Coronary artery (tissue), 2 donors: ENCODE measurements at regions not wholly inside any gene's neighbourhood (a gene's known extent, or its start where the extent isn't known, plus 50 kb on each side); places are given as distances from the start of the nearest gene placed in this dataset.
"Not testable (repeated sequence)": the region's sequence is repeated elsewhere in the genome, so short reads cannot be mapped to it uniquely, and the experiment has no call there.

Experiments used
- DNase-seq: peaks from one replicate; pipeline ENCODE4 v3.0.0-alpha.2; 2017; ENCODE audit warnings: low spot score
- H3K27ac ChIP-seq, 2 donors: fragments of 200-600 bp; sonication (generic); one replicate each; pipeline ENCODE4 v1.5.1; 2016 to 2019
- H3K4me3 ChIP-seq: fragments of 200-600 bp; sonication (generic); 2 replicates; pipeline ENCODE4 v1.5.1; 2016; ENCODE audit warnings: mild to moderate bottlenecking, moderate library complexity
- TF ChIP-seq, protein P1 (sequence below): fragments of 200-600 bp; sonication (generic); IDR thresholded peaks from one replicate; pipeline ENCODE4 v1.5.1; 2019; ENCODE audit warnings: antibody characterized with exemption

DNA sequence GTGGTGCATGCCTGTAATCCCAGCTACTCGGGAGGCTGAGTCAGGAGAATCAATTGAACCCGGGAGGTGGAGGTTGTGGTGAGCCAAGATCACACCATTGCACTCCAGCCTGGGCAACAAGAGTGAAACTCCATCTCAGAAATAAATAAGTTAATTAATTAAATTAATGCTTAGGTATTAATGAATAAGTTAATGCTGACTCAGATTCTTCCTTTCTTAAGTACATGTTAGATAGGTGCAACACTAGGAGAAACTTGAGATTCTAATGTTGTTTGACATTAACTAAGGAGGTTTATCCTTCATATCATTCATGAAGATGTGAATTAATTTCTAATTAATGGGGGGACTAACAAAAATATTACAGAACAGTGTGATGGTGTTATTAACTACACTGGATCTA, 812.6 kb upstream of the SPRY2 start:
- H3K27ac ChIP-seq = no peak overlapping the region
- no peak for DNase-seq
- TF ChIP-seq, protein P1, sequence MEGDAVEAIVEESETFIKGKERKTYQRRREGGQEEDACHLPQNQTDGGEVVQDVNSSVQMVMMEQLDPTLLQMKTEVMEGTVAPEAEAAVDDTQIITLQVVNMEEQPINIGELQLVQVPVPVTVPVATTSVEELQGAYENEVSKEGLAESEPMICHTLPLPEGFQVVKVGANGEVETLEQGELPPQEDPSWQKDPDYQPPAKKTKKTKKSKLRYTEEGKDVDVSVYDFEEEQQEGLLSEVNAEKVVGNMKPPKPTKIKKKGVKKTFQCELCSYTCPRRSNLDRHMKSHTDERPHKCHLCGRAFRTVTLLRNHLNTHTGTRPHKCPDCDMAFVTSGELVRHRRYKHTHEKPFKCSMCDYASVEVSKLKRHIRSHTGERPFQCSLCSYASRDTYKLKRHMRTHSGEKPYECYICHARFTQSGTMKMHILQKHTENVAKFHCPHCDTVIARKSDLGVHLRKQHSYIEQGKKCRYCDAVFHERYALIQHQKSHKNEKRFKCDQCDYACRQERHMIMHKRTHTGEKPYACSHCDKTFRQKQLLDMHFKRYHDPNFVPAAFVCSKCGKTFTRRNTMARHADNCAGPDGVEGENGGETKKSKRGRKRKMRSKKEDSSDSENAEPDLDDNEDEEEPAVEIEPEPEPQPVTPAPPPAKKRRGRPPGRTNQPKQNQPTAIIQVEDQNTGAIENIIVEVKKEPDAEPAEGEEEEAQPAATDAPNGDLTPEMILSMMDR = no peak
- no peak overlapping the region for H3K4me3 ChIP-seq

DNA sequence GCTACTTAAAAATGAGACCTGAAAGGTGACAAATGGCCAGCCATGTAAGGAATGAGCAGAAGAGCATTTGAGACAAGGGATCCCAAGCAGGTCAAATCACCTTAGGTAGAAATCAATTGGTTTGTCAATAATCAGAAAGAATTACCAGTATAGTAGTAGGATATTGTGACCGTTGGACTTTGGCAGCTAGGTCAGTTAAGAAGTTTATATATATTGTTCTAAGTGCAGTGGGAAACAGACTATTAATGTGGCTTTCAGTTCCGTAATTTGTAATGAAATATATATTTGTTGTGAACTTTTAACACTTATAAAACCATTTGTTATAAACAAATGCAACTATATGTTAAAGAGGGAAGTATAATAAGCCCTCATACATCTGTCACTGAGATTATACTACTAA, 807.9 kb upstream of the SPRY2 start:
- no peak for DNase-seq
- no peak overlapping the region for H3K4me3 ChIP-seq
- no peak overlapping the region for H3K27ac ChIP-seq
- TF ChIP-seq, protein P1 = no peak

DNA sequence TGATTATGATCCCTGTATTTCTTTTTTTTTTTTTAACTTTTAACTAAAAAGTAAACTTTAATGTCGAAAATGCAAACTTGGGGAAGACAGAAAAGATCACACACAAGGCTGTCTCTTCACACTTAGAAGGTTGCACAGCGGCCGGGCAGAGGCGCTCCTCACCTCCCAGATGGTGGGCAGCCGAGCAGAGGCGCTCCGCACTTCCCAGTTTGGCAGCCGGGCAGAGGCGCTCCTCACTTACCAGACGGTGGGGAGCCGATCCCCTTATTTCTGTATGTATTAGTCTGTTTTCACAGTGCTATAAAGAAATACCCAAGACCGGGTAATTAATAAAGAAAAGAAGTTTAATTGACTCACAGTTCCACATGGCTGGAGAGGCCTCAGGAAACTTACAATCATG, 805.6 kb upstream of the SPRY2 start:
- DNase-seq, H3K4me3 ChIP-seq, H3K27ac ChIP-seq: not testable (repeated sequence)

DNA sequence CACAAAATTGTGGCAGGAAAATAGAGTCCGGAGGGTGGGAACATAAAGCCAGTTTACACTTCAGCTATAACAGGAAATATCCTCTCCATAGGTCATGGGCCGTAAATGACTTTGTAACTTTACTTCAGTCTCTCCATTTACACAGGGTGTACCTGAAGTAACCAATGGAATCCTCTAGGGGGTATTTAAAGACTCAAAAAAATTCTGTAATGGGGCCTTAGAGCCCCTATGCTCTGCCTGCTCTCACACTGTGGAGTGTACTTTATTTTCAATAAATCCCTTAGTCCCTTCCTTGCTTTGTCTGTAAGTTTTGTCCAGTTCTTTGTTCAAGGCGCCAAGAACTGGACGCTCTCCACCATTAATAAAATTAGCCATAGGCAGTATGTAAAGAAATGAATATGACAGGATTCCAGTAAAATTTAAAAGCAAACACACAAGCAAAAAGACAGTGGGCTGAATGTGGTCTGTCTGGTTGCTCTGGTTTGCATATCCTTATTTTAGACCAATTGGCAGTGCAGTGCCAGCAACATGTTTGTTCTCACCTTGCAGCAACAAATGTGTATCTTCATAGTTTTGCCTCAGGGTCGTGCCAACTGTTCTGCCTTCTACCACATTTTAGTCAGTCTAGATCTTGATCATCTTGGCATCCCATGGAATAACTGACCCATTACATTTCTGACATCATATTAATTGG, 801.5 kb upstream of the SPRY2 start:
- TF ChIP-seq, protein P1 = no peak
- H3K27ac ChIP-seq = no peak overlapping the region
- no peak for DNase-seq
- H3K4me3 ChIP-seq = no peak overlapping the region

DNA sequence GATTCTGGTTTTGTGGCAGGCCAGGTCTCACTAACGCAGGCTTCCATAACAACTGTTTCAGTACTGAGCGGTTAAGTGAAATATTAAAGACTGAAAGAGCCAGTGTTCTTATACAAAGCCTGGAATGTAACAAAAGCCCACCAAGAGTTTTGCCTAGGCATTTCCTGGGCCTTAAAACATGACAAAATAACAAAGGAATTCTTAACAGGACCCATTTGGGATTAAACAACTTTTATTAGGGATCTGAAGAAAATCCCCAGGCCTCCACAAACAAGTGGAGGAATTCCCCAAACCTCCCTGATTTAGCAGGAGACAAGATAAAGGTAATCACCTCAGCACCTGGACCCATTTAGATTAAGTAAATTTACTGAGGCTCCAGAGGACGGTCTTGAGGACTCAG, 799.7 kb upstream of the SPRY2 start:
- no peak for DNase-seq
- no peak overlapping the region for H3K4me3 ChIP-seq
- TF ChIP-seq, protein P1 = no peak
- H3K27ac ChIP-seq = no peak overlapping the region

DNA sequence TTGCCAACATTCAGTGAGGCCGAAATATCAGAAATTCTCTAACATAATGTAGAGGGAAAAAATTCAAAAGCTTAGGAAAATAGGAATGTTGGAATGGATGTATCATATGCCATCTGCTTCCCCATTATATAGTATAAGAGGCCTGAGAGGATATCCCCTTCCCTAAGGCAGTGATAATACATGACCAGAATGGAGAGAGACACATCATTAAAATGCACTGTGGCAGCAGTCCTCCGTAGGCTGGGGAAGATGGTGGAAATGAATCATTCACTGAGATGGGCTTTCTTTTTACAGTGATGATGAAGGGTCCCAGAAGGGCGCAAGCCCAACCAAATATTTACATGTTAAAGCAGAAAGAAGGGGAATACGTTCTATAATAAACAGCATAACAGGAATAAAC, 799.1 kb upstream of the SPRY2 start:
- TF ChIP-seq, protein P1 = no peak
- Histone ChIP-seq H3K27ac (no peak overlapping the region), H3K4me3 (no peak overlapping the region)
- no peak for DNase-seq

DNA sequence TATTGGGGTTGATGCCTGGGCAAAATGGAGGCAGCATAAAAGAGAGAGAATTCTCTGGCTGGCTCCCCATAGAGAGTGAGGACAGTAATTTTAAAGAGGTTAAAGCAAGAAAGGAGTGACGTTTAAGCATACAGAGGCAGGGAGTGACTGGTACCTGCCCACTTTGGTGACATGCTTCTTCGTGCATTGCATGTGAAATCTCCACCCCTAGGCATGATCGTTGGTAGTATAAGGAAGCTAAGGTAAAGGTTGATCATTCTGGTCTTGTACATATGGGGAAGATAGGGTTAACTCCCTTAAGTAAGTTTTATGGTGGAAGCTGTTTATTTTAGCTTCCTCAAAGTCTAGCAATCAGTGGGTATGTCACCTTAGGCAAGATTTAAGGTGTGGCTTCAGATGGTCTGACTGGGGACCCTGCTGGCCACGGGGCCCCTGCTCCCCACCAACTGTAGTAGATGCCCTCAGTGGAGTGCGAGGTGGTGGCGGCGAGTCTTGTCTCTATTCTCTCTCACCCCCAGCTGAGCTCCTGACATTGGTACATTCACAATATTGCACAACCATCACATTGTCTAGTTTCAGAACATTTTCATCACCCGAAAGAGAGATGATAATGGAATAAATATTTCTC, 797.5 kb upstream of the SPRY2 start:
- H3K27ac ChIP-seq = no peak overlapping the region
- DNase-seq = no peak
- TF ChIP-seq, protein P1 = no peak
- no peak overlapping the region for H3K4me3 ChIP-seq
